ENCODE measurements at regions not wholly inside any gene's neighbourhood (a gene's known extent, or its start where the extent isn't known, plus 50 kb on each side); places are given as distances from the start of the nearest gene placed in this dataset.
A peak's percentile ranks its signal among the peaks of the same experiment; 100 is the strongest.

DNA sequence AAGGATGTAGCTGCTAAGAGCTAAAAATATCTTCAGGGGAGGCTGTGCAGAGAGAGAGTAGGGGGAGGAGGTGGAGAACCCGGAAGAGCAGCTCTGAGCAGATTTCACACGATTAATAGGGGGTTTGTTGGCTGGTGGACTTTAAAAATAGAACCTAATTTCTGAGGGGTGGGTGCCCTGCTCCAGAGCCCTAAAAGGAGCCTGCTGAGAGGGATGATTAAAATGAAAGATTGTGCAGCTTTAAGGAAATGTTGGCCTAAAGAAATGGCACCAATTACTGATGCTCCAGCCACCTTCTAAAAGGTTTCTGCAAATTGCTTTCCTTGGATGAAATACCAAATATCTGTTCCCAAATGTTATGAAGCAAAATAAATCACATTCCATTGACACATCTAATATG is 202.8 kb upstream of the BTBD3 start:
- DNase-seq, result no peak

DNA sequence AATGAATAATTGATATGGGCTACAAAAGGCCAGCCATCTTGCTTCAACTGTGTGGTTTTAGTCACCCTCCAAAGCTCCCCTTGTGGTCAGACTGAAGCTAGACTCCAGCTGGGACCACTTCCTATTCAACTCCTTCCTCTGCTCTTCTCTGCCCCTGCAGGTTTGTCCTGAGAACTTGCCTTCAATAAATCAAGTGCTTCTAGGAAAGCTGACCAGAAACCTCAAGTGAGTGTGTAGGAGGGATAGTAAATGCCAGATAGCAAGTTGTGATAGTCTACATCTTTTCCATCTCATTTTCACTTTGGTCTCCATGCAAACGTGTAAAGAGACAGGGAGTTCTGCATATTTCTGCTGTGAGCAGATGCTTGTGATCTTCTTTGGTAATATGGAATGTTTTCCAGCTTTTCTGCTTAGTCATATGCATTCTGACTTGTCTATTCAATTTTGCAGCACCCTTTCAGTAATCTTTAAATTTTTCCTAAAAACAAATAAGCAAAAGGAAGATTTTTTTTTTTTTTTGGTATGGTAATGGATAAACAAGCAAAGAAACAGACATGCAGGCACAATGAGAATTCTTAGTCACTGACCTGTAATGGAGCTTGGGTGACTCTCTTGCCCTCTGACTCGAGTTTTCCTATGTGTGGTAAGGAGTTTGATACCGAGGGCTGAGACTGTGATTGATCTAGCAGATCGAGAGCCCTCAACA is 201.3 kb upstream of the BTBD3 start:
- peak; percentile 98 for DNase-seq

DNA sequence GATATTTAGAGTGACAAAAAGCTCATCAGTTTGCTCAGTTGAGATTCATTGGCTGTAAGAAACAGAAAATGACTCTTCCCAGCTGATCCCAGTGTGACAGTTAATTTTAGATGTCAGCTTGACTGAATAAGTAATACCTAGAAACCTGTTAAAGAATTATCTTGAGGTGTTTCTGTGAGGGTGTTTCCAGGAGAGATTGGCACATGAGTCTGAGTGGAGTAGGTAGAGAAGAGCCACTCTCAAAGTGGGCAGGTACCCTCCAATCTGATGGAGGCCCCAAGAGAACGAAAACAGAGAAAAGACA is 200.8 kb upstream of the BTBD3 start:
- no peak for DNase-seq

DNA sequence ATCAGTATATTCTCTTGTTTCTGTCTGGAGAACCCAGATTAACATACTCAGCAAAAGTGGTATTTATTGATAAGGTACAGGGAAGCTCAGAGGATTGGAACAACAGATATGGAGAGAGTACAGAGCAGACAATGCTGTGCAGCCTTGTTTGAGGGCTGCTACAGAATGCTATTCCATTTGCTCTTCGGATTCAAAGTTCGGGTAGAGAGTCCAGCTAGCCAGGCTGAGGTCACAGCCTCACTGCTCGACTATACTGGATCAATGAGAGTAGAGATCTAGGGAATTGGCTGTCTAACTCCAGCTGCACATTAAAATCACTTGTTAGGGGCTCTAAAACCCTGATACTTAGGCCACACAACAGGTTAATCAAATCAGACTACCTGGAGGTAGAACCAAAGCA is 200.1 kb upstream of the BTBD3 start:
- DNase-seq, result no peak

DNA sequence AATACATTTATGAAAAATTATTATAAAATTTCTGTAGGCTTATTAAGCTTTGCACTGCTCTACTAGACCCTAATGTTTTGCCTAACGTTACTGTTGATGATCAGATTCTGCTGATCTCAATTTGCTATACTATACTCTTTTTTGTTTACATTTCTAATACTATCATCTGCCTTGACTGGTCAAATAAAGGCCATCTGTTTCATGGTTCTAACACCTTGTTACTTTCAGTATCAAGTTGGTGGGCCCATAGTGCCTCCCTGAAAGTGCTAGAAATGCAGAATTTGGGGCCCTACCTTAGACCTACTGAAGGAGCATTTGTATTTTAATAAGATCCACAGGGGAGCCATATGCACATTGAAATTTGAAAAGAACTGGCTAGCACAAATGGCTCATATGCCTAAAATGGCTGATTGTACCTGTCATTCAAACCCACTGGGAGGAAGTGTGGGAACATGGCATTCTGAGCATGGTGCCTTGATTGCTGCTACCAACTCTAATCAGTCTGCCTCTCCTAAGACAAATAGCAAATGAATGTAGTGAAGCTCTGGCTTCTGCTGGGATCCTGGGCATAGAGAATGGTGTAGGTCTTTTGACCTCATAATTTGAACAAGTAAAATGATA is 199.1 kb upstream of the BTBD3 start:
- no peak for DNase-seq

DNA sequence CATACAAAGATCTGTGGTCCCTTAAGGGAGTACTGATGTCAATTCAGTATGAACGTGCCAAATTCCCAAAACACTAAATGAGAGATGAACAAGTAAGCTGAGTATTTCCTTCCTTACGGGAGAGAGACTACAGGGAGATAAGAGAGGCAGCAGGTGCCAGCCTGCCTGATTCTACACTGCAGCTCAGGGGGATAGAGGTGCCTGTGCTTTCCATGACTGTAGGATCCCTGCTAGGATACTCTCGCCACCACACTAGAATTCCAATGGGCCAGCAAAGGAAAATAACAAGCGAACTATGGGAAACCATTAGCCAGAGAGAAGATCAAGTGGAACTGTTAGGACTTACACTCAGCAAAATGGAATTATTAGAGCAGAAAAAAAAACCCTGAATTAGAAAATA is 198.5 kb upstream of the BTBD3 start:
- no peak for DNase-seq

DNA sequence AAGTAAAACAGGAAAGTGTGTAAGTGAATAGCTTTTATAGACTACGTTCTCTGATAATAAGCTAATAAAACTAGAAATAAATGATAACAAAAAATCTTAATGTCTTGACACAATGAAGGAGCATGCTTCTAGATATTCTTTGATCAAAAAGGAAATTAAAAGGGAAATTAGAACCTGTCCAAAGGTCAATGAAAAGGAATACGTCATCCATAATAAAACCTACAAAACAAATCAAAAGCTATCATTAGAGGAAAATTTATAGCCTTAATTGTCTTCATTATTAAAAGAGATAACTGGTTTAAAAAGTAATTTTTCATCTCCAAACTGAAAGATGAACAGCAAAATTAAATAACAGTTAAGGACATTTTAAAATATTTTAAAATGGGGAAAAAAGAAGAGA is 196.3 kb upstream of the BTBD3 start:
- DNase-seq, result no peak

DNA sequence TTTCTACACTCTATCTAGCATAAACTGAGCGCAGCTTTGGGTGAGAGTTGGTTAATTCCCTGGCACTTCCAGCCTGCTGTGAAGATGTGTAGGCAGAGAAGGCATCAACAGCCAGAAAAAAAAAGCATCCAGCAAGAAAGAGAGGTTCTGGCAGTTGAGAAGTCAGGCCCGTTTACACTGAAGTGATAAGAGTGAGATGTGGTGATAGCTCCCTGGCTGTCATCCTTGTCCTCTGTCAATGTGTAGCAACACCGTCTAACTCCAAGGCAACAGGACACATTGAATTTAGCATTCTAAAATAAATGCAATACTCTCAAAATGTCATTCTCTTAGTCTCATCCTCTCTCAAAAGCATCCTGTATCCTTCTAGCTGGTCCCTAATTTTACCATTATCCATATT is 193.6 kb upstream of the BTBD3 start:
- no peak for DNase-seq

DNA sequence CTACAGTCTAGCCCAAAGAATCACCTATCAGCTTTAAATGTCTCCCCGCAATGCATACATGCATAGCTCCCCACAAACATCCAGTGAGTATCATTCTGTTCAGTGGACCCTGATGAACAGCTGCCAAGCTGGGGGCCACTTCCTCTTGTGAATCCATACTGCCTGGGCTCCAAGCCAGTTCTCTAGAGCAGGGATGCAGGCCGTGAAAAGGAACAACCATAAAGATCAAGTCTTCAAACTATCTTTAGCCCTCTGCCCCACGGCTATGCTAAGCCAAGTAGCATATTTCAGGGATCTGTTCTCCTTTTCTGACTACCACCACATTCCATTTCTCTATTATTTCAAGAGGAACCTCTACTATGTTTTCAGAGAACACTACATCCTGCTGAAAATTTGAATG is 191.7 kb upstream of the BTBD3 start:
- peak; percentile 98 for DNase-seq

DNA sequence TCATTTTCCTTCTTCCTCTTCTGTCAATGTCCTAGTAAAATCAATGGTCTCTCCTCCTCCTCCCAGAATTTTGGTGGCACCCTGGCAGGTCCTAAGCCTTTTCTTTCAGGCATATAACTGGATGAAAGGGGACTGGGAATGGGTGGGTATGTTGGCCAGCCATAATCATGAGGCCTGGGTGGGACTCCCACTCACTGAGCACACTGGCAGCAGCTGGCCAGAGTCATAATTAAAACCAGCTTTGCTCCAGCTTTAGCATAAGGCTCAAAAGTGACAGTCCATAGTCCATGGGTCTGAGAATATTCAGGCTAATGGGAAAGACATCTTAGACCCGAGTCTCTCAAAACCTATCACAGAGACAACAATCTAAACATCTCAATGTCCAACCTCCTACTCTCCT is 190.0 kb upstream of the BTBD3 start:
- DNase-seq, result no peak

DNA sequence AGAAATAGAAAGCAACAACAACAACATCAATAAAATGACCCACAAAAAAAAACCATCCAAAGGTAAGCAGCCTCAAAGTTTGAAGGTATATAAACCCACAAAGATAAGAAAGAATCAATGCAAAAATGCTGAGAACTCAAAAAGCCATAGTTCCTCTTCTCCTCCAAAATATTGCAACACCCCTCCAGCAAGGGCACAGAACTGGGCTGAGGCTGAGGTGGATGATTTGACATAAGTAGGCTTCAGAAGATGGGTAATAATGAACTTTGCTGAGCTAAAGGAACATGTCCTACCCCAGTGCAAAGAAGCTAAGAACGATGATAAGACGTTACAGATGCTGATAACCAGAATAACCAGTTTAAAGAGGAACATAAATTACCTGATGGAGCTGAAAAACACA is 188.8 kb upstream of the BTBD3 start:
- DNase-seq, result peak; percentile 72

DNA sequence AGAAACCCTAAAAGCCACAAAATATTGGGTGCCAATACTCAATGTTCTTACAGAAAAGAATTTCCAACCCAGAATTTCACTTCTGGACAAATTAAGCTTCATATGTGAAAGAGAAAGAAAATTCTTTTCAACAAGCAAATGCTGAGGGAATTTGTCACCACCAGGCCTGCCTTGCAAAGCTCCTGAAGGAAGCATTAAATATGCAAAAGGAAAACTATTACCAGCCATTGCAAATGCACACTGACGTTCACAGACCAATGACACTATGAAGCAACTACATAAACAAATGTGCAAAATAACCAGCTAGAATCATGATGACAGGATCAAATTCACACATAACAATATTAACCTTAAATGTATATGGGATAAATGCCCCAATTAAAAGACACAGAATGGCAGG is 187.9 kb upstream of the BTBD3 start:
- DNase-seq, result no peak

DNA sequence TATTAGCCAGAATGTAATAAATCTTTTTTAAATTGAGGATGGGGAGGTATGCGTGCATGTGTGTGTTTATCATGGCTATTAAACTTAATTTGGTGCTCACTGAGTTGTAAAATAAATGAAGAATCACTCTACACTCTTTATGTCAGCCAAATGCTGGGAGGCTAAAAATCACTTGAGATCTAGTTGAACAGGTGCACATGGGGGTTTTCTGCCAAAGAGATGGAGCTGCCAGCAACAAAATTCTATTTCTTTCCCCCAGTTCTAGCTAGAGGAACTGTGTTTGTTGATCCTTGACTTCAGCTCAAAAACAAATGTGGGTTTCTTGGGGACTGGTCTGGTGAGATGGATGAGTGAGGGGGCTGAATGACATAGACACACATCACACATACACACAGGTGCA is 183.3 kb upstream of the BTBD3 start:
- no peak for DNase-seq

DNA sequence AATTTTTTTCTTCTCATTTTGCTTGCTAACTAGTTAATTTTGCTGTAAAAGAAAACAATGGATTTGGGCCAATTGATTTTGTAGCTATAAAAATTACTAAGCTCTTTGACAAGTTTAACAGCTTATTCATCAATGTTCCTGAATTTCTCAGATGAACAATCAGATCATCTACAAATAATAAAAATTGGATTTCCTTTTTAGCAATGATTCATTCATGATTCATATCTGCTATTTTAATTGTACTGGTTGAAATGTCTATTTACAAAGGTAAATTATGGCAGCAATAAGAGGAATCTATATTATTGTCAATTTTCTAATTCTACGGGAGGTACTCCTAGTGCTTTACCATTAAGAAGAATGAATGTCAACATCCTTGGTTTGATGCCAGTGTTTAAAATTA is 178.8 kb upstream of the BTBD3 start:
- no peak for DNase-seq

DNA sequence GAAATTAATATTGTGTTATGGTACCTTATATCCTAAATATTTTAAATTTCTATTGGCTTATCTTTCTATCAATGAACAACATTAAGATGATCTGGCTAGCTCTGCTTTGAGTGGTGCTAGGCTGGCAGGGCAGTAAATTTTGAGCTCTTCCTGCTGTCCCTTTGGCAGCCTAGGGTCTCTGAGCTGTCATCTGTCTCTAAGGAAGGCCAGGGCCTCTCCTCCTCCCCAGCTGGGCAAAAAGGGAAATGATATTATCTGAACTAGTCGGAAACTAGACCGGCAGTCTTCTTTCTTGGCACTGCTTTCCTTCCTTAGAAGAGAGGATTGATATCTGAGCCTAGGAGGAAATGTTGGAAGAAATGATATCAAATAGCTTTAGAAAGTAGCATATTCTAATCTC is 176.7 kb upstream of the BTBD3 start:
- peak; percentile 79 for DNase-seq

DNA sequence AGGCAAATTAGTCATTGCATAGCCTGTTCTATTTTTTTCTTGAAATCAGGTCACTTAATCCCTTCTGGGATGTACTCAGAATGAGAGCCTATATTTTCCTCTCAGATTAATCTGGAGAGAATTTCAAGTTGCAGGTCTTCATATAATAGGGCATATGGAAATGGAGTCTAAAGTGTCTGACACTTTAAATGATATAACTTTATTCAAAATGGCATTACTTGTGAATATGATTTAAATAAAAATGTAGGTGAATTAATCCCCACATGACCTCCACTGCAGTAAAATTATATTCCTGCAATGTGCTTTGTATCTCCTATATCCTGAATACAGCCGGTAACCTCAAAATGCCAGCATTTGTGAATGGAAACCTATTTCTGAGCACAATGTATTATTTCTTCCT is 172.5 kb upstream of the BTBD3 start:
- DNase-seq, result no peak

DNA sequence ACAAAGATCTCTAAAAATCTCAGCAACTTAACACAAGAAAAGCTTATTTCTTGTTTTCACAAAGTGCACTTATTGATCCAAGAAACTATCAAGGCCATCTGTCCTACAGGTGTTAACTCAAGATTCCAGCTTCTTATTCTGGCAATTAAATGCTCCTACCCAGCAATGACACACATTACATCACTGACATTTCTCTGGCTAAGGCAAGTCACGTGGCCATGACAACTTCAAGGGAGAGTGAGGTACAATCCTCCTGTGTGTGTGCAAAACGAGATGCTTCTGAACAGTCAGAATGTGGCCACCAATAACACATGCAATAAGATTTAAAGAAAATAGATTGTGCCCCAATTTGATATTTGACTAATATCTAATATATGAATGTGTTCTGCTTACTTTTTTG is 169.3 kb upstream of the BTBD3 start:
- no peak for DNase-seq

DNA sequence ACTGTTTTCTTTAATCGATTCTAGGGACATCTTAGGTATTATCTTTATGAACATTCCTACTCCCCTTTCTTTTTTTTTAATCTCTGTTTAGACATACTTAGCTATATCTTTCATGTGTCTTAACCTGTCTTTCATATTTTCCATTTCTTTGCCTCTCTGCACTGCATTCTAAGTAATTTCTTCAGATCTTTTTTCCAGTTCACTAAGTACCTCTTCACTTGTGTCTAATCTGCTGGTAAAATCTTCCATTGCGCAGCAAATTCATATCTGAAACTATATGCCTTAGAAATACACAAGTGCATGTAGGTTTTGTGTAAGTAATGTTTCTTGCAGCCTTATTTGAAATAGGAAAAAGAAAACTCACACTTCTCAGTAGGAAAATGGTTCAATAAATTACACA is 165.4 kb upstream of the BTBD3 start:
- no peak for DNase-seq

DNA sequence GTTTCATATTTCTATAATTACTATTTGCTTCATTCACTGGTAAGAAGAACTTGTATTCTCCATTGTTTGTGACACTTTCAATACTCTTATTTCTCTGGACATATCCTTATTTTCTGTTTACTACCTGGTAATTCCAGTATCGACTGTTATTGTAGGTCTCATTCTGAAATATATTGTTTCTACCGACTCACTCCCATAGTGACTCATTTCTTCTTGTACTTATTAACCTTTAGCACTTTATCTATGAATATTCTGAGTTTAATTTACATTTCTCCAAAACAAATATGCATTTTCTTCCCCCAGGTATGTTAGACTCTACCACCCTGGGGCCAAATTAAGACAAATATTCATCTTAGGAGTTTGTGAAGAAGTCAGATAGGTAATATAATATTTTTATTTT is 164.5 kb upstream of the BTBD3 start:
- DNase-seq, result no peak

DNA sequence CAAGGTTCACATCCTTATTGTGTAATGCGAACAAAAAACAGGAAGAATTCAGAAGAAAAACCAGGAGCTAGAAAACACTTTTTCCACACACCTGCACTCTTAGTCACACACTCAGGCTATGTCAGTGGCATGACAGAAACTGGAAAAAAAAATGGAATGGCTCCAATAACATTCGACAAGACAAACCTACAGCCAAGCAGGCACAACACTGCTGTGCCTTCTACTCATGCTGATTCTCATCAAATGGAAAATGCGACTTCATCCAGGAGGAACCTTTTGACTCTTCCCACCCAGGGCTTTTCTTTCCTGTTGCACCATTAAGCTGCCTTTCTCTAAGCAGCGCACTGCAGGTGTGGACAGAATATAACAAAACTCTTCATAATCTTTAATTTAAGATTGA is 163.2 kb upstream of the BTBD3 start:
- no peak for DNase-seq

DNA sequence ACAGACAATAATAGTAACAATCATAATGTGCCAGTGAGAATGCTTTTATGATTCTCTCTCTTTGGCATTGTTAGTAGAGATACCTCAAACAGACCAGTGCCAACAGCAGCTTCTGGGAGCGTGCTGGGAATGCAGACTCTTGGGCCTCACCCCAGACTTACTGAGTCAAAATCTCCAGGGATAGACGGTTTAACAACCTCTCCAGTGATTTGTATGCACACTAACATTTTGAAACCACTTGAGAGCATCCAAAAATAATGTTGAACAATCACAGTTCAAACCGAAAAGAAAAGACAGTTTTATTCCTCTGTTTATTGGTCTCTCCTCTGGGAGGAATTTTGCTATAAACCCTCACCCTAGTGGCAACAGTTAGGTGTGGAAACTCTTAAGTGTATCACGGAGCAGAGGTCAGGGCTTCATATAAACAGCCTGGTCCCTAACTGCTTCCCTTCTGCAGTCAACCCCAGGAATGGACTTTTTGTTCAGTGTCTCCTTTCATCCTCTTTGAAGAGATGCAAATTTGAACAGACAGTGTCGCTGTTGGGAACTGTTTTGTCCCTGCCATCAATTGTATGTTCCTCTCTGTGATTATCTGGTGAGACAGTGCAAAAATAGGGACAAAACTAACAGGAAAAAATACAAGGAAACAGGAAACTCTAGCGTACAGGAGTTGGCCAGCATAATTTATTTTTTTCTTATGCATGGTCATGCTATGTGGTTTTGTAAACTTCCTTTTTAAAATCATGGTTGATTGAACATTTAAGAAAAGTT is 162.4 kb upstream of the BTBD3 start:
- peak; percentile 29 for DNase-seq

DNA sequence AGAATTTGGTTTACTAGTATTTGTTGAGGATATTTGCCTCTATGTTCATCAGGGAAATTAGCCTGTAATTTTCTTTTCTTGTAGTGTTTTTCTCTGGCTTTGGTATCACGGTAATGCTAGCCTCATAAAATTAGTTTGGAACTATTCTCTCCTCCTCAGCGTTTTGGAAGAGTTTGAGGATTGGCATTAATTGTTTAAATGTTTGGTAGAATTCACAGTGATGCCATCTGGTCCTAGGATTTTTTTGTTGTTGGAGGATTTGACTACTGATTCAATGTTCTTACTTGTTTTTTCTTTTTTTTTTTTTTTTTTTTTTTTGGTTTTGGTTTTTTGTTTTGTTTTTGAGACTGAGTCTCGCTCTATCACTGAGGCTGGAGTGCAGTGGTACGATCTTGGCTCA is 156.2 kb upstream of the BTBD3 start:
- no peak for DNase-seq

DNA sequence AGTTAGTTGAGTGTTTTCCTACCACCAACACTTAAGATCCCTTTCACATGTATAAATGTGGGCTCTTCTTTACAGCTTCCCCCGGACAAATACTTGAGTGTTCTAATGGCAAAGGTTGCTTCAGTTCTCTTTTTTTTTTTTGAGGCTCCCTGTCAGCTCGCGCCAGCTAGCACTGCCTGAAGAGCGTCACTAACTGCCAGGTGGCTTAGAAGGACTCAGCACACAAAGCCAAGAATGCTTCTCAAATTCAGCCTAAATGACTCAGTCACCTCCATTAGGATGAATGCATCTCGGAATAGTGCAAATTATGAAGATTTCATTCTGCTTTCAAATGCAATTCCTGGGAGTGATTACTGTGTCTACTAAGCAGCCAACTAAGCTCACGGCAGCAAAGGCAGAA is 150.7 kb upstream of the BTBD3 start:
- DNase-seq, result peak; percentile 63

DNA sequence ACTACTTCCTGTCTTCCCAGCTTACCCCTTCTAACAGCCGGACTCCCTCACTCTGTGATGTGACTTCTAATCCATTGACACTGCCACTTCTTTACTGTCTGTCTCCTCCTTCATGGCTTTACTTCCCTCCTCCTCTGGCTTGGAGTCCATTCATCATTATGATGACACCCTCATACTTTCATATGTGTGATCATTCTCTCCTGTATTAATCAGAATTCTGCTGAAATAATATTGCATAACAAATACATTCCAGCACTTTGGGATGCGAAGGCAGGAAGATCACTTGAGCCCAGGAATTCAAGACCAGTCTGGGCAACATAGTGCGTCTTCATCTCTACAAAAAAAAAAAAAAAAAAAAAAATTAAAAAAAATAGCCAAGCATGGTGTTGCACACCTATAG is 147.9 kb upstream of the BTBD3 start:
- DNase-seq, result no peak

DNA sequence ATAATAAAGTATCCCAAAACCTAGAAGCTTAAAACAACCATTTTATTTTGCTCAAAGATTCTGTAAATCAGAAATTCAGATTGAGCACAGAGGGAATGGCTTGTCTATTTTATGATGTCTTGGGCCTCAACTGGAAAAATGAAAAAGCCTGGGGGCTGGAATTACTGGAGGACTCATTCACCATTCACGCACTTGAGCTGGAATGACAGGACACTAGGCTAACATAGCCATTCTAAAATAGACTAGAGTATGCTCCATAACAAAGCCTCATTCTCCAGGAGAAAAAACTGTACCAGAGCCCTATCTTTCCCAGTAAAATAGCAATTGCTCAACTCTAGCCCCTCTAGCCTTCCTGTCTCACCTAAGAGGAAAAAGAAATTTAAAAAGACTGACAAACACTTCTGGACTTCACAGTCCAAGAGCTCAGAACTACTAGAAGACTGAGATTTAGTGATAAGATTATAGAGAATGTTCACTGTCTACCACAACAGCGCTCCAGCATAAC is 145.4 kb upstream of the BTBD3 start:
- no peak for DNase-seq
